ENCODE measurements at regions not wholly inside any gene's neighbourhood (a gene's known extent, or its start where the extent isn't known, plus 50 kb on each side); places are given as distances from the start of the nearest gene placed in this dataset.

DNA sequence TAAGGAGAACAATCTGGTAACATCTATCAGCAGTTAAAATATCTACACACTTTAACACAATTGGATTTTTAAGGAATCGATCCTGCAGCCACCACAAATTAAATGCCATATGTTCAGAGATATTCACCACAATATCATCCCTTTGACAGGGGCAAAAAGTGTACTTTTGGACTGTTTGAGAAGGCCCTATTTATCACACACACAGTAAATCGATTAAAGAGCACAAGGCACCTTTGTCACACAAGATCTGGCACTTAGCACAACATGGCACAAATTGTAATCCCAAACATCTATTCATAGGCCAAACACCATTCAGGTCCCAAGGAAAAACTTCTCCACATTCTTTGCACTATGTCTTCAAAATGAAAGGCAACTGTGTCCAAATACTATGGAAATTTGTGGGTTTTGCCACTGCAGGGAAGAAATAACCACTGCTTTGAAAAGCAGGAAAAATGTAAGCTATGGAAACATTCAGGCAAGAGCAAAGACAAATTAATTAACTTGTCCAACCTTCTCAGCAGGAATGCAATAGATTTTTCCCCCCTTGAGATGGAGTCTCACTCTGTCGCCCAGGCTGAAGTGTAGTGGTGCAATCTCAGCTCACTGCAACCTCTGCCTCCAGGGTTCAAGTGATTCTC, 282.5 kb upstream of the TMPO start:
- TF ChIP-seq, protein P1, sequence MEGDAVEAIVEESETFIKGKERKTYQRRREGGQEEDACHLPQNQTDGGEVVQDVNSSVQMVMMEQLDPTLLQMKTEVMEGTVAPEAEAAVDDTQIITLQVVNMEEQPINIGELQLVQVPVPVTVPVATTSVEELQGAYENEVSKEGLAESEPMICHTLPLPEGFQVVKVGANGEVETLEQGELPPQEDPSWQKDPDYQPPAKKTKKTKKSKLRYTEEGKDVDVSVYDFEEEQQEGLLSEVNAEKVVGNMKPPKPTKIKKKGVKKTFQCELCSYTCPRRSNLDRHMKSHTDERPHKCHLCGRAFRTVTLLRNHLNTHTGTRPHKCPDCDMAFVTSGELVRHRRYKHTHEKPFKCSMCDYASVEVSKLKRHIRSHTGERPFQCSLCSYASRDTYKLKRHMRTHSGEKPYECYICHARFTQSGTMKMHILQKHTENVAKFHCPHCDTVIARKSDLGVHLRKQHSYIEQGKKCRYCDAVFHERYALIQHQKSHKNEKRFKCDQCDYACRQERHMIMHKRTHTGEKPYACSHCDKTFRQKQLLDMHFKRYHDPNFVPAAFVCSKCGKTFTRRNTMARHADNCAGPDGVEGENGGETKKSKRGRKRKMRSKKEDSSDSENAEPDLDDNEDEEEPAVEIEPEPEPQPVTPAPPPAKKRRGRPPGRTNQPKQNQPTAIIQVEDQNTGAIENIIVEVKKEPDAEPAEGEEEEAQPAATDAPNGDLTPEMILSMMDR (IDR thresholded peaks at IDR 0.05) = no peak
- no peak for TF ChIP-seq POLR2A (IDR thresholded peaks at IDR 0.05)

Measured in tibial nerve (tissue), 3 donors.